ENCODE measurements at regions not wholly inside any gene's neighbourhood (a gene's known extent, or its start where the extent isn't known, plus 50 kb on each side); places are given as distances from the start of the nearest gene placed in this dataset.

- no TSS peak for BruUV-seq (replicated peaks)
- no peaks in the 10 kb centered on the region for H3F3A ChIP-seq (ENCODE audit: low read length, unreplicated experiment)
- no peak overlapping the region for H3K4me2 ChIP-seq (ENCODE audit: low read length)
- DNase-seq (no peak), ATAC-seq (no peak)
- H3K9me3 ChIP-seq (ENCODE audit: low read length) = no peaks in the 10 kb centered on the region
- no peak overlapping the region for H3K4me3 ChIP-seq (ENCODE audit: low read length)
- POLR2A ChIA-PET (ENCODE audit: unreplicated experiment) = no interaction called here
- TF ChIP-seq EZH2phosphoT487 (IDR thresholded peaks at IDR 0.05; ENCODE audit: borderline replicate concordance, low read length) = no peak
- TF ChIP-seq CTCF (conservative IDR thresholded peaks at IDR 0.05; ENCODE audit: low read depth, low read length) = no peak
- no peak for TF ChIP-seq EZH2 (IDR thresholded peaks at IDR 0.05; ENCODE audit: low read length, unreplicated experiment)
- CTCF ChIA-PET = no interaction called here
- no peaks in the 10 kb centered on the region for H4K20me1 ChIP-seq (ENCODE audit: low read length)
- no peak overlapping the region for H3K27ac ChIP-seq (ENCODE audit: low read length)
- no peaks in the 10 kb centered on the region for H3K27me3 ChIP-seq (ENCODE audit: low read length)
- H3K9me2 ChIP-seq (replicated peaks; ENCODE audit: low read length) = no peaks in the 10 kb centered on the region
- H3K36me3 ChIP-seq (ENCODE audit: low read depth, low read length) = no peaks in the 10 kb centered on the region
- no peaks in the 10 kb centered on the region for H3K4me1 ChIP-seq (ENCODE audit: insufficient read depth, low read length)
- H3K79me2 ChIP-seq (ENCODE audit: low read length) = no peaks in the 10 kb centered on the region
- H3K9ac ChIP-seq (ENCODE audit: low read length) = no peak overlapping the region
- intact Hi-C loops (cut with micrococcal nuclease) = no loop called here
- H2AFZ ChIP-seq (ENCODE audit: low read length) = no peak overlapping the region
Measured at GRCh38 chr7:79683916-79684315, 230.4 kb upstream of the MAGI2 start.

- intact Hi-C loops (cut with micrococcal nuclease) = no loop called here
- H3K9me2 ChIP-seq (replicated peaks; ENCODE audit: low read length) = no peaks in the 10 kb centered on the region
- CTCF ChIA-PET = no interaction called here
Measured at GRCh38 chr7:79683185-79683890, 229.9 kb upstream of the MAGI2 start.

More at GRCh38 chr7:79683185-79683890, 229.9 kb upstream of the MAGI2 start:
- TF ChIP-seq CTCF (conservative IDR thresholded peaks at IDR 0.05; ENCODE audit: low read depth, low read length) (no peak), EZH2phosphoT487 (IDR thresholded peaks at IDR 0.05; ENCODE audit: borderline replicate concordance, low read length) (no peak), EZH2 (IDR thresholded peaks at IDR 0.05; ENCODE audit: low read length, unreplicated experiment) (no peak)
- Histone ChIP-seq H4K20me1 (ENCODE audit: low read length) (no peaks in the 10 kb centered on the region), H3K9ac (ENCODE audit: low read length) (no peak overlapping the region), H3K4me3 (ENCODE audit: low read length) (no peak overlapping the region), H2AFZ (ENCODE audit: low read length) (no peak overlapping the region), H3K27ac (ENCODE audit: low read length) (no peak overlapping the region), H3K27me3 (ENCODE audit: low read length) (no peaks in the 10 kb centered on the region), H3K9me3 (ENCODE audit: low read length) (no peaks in the 10 kb centered on the region), H3K4me2 (ENCODE audit: low read length) (no peak overlapping the region), H3F3A (ENCODE audit: low read length, unreplicated experiment) (no peaks in the 10 kb centered on the region), H3K79me2 (ENCODE audit: low read length) (no peaks in the 10 kb centered on the region), H3K4me1 (ENCODE audit: insufficient read depth, low read length) (no peaks in the 10 kb centered on the region), H3K36me3 (ENCODE audit: low read depth, low read length) (no peaks in the 10 kb centered on the region)
- DNase-seq (no peak), ATAC-seq (no peak)
- BruUV-seq (replicated peaks) = no TSS peak
- POLR2A ChIA-PET (ENCODE audit: unreplicated experiment) = no interaction called here

Data from PC-3 (cell line).